ENCODE measurements at regions not wholly inside any gene's neighbourhood (a gene's known extent, or its start where the extent isn't known, plus 50 kb on each side); places are given as distances from the start of the nearest gene placed in this dataset.

DNA sequence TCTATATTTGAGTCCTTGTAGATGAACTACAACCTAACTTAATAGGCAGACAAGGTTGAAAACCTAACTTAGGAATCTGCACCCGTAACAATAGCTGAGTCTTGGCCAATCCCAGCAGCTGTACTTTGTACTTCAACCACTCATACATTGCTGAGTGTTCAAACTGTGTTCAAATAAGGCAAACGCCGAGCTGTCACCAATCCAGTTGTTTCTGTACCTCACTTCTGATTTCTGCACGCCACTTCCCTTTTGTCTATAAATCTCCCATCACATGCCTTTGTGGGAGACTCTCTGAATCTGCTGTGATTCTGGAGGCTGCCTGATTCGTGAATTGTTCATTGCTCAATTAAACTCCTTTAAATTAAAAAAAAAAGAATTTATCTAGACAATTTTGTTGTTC, 167.8 kb upstream of the TUT7 start:
- Histone ChIP-seq H3K27me3 (no peaks in the 10 kb centered on the region), H3K27ac (peak overlapping the region; percentile 95), H3K4me1 (peaks cover 60% of the 10 kb centered on the region), H3K4me3 (no peak overlapping the region), H3K9me3 (replicated peaks) (peaks cover 9% of the 10 kb centered on the region; the same call in 1 of the 2 replicates), H3K36me3 (no peaks in the 10 kb centered on the region)
- peak; percentile 43 to 68 for DNase-seq

DNA sequence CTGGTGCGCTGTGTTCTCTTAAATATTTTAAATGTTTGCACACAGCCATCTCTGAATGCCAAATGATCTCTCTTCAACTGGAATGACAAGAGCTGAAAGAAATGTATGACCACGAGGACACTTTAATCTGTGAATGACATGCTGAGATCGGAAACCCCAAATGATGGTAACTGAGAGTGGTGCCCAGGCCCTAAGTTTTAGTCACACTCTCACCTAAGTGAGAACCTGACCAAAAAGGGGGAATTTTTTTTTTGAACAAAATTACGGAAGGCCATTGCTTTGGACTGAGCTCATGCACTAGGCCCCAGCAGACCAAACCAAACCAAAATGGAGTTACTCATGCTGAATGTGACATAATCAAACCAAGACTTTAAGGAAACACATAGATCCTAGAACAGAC, 167.1 kb upstream of the TUT7 start:
- Histone ChIP-seq H3K4me1 (peaks cover 60% of the 10 kb centered on the region), H3K27ac (peak overlapping the region; percentile 95), H3K36me3 (no peaks in the 10 kb centered on the region), H3K9me3 (replicated peaks) (peaks cover 10% of the 10 kb centered on the region; the same call in 1 of the 2 replicates), H3K27me3 (no peaks in the 10 kb centered on the region), H3K4me3 (no peak overlapping the region)
- no peak for DNase-seq

DNA sequence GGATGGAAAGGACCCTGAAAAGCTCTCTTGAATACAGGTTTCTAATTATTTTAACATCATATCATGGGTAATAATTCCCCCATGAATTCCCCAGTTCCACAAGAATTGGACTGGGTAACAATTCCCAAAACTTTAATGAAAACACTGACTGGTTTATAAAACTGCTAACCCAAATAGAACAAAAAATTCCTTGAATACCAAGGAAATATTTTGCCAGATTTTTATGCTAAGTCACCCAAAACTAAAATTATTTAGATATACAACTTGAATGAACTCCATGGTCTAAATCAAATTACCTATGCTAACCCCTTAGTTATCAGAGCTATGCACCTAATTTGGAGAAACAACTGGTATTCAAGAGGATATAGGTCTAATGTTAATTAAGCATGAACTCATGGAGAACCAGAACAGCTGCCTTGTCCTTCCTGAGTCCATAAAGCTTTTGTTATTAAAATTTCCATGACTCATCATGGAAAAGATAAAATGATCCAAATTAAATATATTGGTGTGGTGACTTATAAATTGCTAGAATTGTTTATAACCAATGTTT, 164.9 kb upstream of the TUT7 start:
- no peaks in the 10 kb centered on the region for H3K27me3 ChIP-seq
- DNase-seq, result peak; percentile 65 to 92
- no peak overlapping the region for H3K4me3 ChIP-seq
- peaks cover 10% of the 10 kb centered on the region; the same call in 1 of the 2 replicates for H3K9me3 ChIP-seq (replicated peaks)
- peak overlapping the region; percentile 95 for H3K27ac ChIP-seq
- no peaks in the 10 kb centered on the region for H3K36me3 ChIP-seq
- peaks cover 52% of the 10 kb centered on the region for H3K4me1 ChIP-seq

DNA sequence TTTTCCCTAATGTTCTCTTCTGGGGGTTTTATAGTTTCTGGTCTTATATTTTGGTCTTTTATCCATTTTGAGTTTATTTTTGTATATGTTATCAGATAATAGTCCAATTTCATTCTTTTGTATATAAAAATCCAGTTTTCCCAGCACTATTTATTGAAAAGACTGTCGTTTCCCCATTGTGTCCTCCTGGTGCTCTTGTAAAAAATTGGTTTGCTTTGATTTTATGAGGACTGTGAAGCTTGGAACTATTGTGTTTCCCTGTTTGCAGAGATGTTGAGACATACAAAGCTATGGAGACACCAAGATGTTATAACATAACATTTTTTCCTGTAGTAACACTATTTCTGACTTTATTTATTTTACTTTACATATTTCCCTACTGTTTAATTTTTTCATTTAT, 163.3 kb upstream of the TUT7 start:
- peaks cover 10% of the 10 kb centered on the region; the same call in 1 of the 2 replicates for H3K9me3 ChIP-seq (replicated peaks)
- H3K4me1 ChIP-seq, result peaks cover 48% of the 10 kb centered on the region
- no peak overlapping the region; the same call in 1 of the 2 replicates for H3K27ac ChIP-seq
- DNase-seq, result no peak
- no peaks in the 10 kb centered on the region for H3K27me3 ChIP-seq
- H3K36me3 ChIP-seq, result no peaks in the 10 kb centered on the region
- no peak overlapping the region for H3K4me3 ChIP-seq

DNA sequence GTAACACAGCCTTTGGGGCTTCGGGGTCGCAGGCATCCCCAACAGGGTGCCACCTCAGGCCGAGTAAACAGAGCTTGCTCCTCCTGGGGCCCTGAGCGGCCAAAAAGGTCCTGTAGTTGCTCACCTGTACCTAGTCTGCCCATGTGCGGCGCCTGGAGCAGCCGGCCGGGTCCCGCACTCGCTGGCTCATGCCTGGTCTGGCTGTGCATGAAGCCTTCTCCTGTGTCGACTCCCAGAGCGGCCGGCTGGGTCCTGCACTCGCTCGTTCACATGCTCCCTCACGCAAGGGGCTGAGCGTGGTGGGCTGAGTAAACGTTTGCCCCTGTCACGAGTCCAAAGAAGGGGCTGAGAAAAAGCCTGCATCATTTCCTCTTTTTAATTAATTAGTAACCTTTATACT, 162.4 kb upstream of the TUT7 start:
- peaks cover 8% of the 10 kb centered on the region; the same call in 1 of the 2 replicates for H3K9me3 ChIP-seq (replicated peaks)
- DNase-seq, result no peak
- H3K4me3 ChIP-seq, result no peak overlapping the region
- H3K4me1 ChIP-seq, result peaks cover 42% of the 10 kb centered on the region
- no peak overlapping the region for H3K27ac ChIP-seq
- no peaks in the 10 kb centered on the region for H3K27me3 ChIP-seq
- no peaks in the 10 kb centered on the region for H3K36me3 ChIP-seq

DNA sequence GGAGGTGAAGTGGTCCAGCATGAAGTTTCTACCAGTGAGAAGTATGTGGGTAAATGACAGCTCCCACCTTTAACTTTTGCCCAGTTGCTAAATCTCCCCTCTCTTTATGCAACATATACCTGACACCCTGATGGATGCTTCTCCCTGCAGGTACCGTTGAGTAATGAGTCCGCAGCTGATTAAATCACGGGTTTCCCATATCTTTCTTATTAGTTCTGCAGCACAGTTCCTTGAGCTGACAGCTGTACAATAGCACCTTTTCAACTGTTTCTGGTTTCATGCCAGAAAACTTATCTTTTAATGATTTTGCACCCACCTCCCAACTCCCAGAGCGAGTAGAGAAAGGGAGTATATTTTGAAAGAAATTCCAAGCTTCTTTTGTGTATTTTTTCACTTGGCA, 161.0 kb upstream of the TUT7 start:
- no peak for DNase-seq
- Histone ChIP-seq H3K36me3 (no peaks in the 10 kb centered on the region), H3K4me3 (no peak overlapping the region), H3K27me3 (no peaks in the 10 kb centered on the region), H3K9me3 (replicated peaks) (peaks cover 8% of the 10 kb centered on the region; the same call in 1 of the 2 replicates), H3K27ac (no peak overlapping the region), H3K4me1 (peaks cover 29% of the 10 kb centered on the region)

DNA sequence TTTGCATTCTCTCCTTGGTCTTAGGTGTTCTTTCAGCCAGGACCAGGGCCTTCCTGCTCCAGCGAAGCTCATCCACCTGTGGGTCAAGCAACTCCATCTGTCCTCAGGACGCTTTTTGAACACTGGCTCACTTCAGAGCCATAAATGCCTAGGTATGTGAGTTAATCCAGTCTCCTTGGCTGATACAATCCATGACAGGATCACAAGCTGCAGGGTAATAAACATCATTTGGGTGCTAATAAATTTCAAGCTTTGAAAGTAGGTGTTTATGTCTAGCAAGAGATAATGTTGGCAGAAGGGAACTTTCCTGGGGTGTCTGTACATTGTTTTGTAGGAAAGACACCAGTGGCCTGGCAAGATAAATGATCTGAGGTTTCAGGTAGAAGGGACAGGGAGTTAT, 159.2 kb upstream of the TUT7 start:
- H3K27me3 ChIP-seq, result no peaks in the 10 kb centered on the region
- H3K4me3 ChIP-seq, result no peak overlapping the region
- H3K9me3 ChIP-seq (replicated peaks), result peaks cover 8% of the 10 kb centered on the region; the same call in 1 of the 2 replicates
- no peak for DNase-seq
- H3K27ac ChIP-seq, result no peak overlapping the region
- no peaks in the 10 kb centered on the region for H3K36me3 ChIP-seq
- H3K4me1 ChIP-seq, result peaks cover 12% of the 10 kb centered on the region

DNA sequence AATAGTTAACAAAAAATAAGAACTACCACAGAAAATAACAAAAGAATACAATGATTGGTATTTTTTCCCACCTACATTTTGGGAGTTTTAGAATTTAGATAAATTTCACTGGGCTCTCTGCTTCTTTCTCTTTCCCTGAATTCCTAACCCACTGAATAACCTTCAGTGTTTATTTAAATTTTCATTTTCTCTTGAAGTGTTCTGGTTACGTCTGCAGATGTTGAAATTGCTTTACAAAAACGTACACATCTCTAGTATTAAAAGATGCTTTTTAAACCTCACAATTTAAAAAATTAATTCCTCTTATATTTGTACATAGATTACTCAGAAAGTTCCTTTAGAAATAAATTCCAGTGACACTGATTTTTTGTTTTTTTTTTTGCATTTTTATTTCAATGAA, 158.7 kb upstream of the TUT7 start:
- no peak for DNase-seq
- peaks cover 8% of the 10 kb centered on the region; the same call in 1 of the 2 replicates for H3K9me3 ChIP-seq (replicated peaks)
- H3K27ac ChIP-seq, result no peak overlapping the region
- no peaks in the 10 kb centered on the region for H3K36me3 ChIP-seq
- H3K4me3 ChIP-seq, result no peak overlapping the region
- no peaks in the 10 kb centered on the region for H3K27me3 ChIP-seq
- peaks cover 7% of the 10 kb centered on the region for H3K4me1 ChIP-seq

DNA sequence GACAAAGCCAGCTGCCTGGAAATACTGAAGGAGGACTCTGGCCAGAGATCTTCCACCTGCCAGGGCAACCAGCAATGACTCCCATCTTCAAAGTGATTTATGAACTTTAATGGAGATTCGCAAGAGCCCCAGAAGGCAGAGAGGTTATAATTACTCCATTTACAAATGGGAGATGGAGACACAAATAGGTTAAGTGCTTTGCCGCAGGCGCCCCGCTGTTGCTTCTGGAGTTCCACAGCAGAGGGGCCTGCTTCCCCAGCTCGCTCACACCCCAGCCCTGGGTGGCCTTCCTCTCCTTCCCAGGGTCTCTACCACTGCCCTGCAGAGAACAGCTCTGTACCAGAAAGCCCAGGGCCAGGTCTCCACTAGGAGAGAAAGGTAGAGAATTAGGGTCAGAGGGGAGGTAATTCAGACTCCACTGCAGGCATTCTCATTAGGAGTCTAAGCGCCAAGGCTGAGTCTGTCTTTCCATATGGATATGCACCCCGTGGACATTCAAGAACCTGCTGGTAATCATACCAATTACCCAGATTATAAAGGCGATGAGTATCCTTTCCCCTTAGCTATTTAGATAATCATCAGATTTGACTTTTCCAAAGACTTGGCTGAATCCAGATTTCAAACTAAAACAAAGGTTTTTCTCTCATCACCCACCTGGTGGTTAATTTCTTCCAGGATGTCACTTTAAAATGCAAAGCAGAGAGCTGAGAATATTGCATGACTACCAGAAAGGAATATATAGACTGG, 157.6 kb upstream of the TUT7 start:
- Histone ChIP-seq H3K4me1 (no peaks in the 10 kb centered on the region; the same call in 1 of the 2 replicates), H3K27ac (no peak overlapping the region), H3K4me3 (no peak overlapping the region), H3K36me3 (no peaks in the 10 kb centered on the region), H3K9me3 (replicated peaks) (0 out of 2 replicates have a peak, but pooled peaks cover 3% of the 10 kb centered on the region), H3K27me3 (no peaks in the 10 kb centered on the region)
- no peak for DNase-seq

DNA sequence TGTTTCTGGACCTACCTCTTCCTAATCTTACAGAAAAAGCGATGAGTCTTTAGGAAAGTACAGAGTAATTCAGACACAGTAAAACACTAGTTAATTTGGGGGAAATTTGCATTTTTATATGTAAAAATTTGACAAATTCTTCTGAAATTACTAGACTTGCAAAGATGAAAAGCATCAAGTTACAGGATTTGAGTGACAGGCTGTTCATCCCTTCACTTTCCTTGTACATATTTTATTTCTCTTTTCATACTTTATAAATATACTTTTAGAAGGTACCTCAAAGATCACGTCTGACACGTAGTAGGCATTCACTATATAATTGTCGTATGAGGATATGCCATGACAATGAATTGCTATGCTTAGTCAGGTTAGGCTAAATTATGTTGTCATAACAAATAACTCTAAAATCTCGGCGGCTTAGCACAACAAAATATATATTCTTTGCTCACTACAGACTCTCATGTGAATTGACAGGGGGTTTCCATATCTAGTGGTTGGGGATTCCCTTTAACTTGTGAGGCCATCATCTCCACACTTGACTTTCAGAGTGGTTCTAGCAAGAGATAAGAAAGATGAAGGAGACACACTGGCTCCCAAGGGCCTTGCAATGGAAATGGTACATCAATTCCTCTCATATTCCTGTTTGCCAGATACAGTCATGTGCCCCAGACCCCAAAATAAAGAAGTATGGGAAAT, 154.1 kb upstream of the TUT7 start:
- H3K9me3 ChIP-seq (replicated peaks), result 0 out of 2 replicates have a peak, but pooled peaks cover 7% of the 10 kb centered on the region
- no peak overlapping the region for H3K27ac ChIP-seq
- peaks cover 6% of the 10 kb centered on the region for H3K4me1 ChIP-seq
- no peaks in the 10 kb centered on the region for H3K36me3 ChIP-seq
- no peak overlapping the region for H3K4me3 ChIP-seq
- no peak for DNase-seq
- no peaks in the 10 kb centered on the region for H3K27me3 ChIP-seq

DNA sequence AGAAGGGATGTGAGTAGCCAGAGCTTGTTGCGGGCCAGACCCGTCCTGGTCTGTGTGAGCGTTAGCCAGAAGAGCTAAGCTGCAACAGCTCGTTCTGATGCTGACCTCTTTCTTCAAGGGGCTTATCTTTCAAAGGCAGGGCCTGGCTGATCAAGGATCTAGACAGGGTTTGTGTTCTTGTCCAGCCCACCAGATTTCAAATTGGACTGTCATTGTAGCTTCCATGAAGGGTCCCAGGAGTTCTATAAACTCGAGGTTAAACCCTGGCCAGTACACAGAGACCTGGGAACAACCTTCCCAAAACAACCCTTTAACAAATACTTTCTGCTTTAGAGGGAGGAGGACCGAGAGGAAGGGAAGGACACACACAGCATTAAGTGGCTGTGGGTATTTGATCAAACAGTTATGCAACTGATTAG, 153.0 kb upstream of the TUT7 start:
- no peaks in the 10 kb centered on the region for H3K27me3 ChIP-seq
- DNase-seq, result no peak
- H3K4me1 ChIP-seq, result peaks cover 9% of the 10 kb centered on the region
- H3K27ac ChIP-seq, result no peak overlapping the region
- H3K9me3 ChIP-seq (replicated peaks), result peaks cover 14% of the 10 kb centered on the region
- H3K36me3 ChIP-seq, result no peaks in the 10 kb centered on the region
- H3K4me3 ChIP-seq, result no peak overlapping the region

DNA sequence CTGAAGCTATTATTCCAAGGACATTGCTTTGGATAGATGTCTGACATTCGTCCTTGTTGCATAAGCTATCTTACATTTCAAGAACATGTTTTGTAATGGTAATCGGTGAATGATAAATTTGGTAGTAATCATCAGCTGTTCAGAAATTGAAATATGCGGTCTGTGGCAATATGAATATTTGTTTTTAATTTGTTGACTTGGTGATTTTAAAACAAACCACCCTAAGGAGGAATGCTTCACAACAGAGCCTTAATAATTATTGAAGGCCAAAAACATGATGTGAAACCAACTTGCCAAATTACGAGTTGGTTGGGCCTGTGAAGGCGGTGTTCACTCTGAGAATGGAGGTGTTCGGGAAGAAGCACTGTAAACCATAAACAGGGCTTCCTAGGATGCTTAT, 149.7 kb upstream of the TUT7 start:
- Histone ChIP-seq H3K4me1 (peaks cover 21% of the 10 kb centered on the region), H3K27ac (peak overlapping the region; percentile 23), H3K36me3 (no peaks in the 10 kb centered on the region), H3K9me3 (replicated peaks) (peaks cover 11% of the 10 kb centered on the region), H3K4me3 (no peak overlapping the region), H3K27me3 (no peaks in the 10 kb centered on the region)
- DNase-seq, result no peak

DNA sequence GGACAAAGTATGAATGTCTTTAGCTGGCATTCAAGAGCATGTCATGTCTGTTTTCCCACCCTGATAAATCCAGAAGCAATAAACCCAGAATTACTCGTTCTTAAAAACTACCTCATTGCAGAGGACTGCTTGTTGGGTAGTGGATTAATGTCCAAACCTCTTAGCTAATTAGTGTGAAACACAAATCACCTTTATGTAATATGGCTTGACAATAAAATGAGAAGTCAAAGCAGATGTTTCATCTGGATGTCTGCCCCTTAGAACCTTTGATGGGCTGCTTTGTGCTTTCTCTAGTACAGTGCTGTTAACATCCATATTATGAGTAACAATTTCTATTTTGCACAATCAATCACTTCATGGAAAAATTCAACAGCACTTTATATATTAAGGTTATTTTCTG, 149.1 kb upstream of the TUT7 start:
- Histone ChIP-seq H3K27me3 (no peaks in the 10 kb centered on the region), H3K9me3 (replicated peaks) (peaks cover 11% of the 10 kb centered on the region), H3K4me3 (no peak overlapping the region), H3K4me1 (peaks cover 21% of the 10 kb centered on the region), H3K36me3 (no peaks in the 10 kb centered on the region), H3K27ac (peak overlapping the region; percentile 23)
- DNase-seq, result peak in 1 of 2 experiments; percentile 63

DNA sequence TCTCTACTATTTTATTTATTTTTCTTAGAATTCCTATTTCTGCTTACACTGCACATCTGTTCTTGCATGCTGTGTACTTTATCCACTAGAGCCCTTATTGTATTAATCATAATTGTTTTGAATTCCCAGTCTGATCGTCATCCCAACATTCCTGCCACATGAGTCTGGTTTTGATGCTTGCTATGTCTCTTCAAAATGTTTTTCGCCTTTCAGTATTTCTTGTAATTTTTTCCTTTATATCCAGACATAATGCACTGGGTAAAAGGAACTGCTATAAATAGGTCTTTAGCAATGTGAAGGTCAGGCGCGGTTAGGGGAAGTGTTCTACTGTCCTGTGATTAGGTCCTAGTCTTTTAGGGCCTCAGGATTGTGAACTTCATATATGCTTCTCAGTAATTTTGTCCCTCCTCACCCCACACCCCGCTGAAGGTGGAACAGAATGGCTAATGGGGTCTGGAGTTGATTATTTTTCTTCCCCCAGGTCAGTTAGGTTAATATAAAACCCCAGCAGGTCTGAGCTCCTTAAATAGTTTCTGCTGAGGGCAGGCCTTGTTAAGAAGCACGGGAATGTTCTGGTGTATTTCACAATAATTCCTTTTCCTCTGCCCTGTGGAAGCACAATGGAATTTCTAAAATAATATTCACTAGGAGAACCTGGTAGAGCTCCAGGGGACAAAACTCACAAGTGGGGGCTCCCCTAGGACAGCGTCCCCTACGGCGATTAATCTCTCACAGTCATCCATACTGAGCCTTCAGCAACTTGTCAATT, 146.6 kb upstream of the TUT7 start:
- Histone ChIP-seq H3K27me3 (no peaks in the 10 kb centered on the region), H3K4me3 (no peak overlapping the region), H3K9me3 (replicated peaks) (peaks cover 11% of the 10 kb centered on the region), H3K27ac (peak overlapping the region; percentile 46), H3K36me3 (no peaks in the 10 kb centered on the region), H3K4me1 (peaks cover 21% of the 10 kb centered on the region)
- no peak for DNase-seq
